DND-41 (cell line): ENCODE measurements at regions not wholly inside any gene's neighbourhood (a gene's known extent, or its start where the extent isn't known, plus 50 kb on each side); places are given as distances from the start of the nearest gene placed in this dataset.

Experiments used
- CTCF ChIP-seq: IDR thresholded peaks from 2 replicates; pipeline ENCODE4 v1.5.1; 2012; ENCODE audit warnings: borderline replicate concordance, low read length, moderate library complexity, mild to moderate bottlenecking; ENCODE audit not compliant: poor library complexity, severe bottlenecking; ENCODE audit errors: extremely low read depth
- EZH2 ChIP-seq: IDR thresholded peaks from 3 replicates; pipeline ENCODE4 v1.6.1; 2012; ENCODE audit warnings: borderline replicate concordance, low read depth, mild to moderate bottlenecking, moderate library complexity, low read length, inconsistent platforms; ENCODE audit not compliant: severe bottlenecking

GRCh38 chrX:149198980-149199732, 305.9 kb downstream of the IDS start:
- TF ChIP-seq CTCF (no peak), EZH2 (no peak)
